Duodenal mucosa (tissue), 2 donors: ENCODE measurements at regions not wholly inside any gene's neighbourhood (a gene's known extent, or its start where the extent isn't known, plus 50 kb on each side); places are given as distances from the start of the nearest gene placed in this dataset.

Experiments used
- H3K27ac ChIP-seq: one replicate; pipeline ENCODE4 v1.7.0; 2013; ENCODE audit warnings: low read depth, low read length
- H3K27me3 ChIP-seq, 2 donors: one replicate each; pipeline ENCODE4 v1.7.0; 2013; ENCODE audit warnings: low read length in 2 of 2, control low read depth in 1 of 2; ENCODE audit not compliant: insufficient read depth in 2 of 2, control insufficient read depth in 1 of 2
- H3K36me3 ChIP-seq, 2 donors: one replicate each; pipeline ENCODE4 v1.7.0; 2013; ENCODE audit warnings: low read length in 2 of 2, control low read depth in 1 of 2; ENCODE audit not compliant: insufficient read depth in 2 of 2, control insufficient read depth in 1 of 2
- H3K4me1 ChIP-seq, 2 donors: one replicate each; pipeline ENCODE4 v1.7.0; 2013; ENCODE audit warnings: low read length in 2 of 2, control low read depth in 1 of 2; ENCODE audit not compliant: insufficient read depth in 2 of 2, control insufficient read depth in 1 of 2
- H3K4me3 ChIP-seq, 2 donors: one replicate each; pipeline ENCODE4 v1.7.0; 2013; ENCODE audit warnings: low read length in 2 of 2, low read depth in 1 of 2
- H3K9ac ChIP-seq, 2 donors: one replicate each; pipeline ENCODE4 v1.7.0; 2013; ENCODE audit warnings: low read length in 2 of 2, low read depth in 1 of 2
- H3K9me3 ChIP-seq, 2 donors: one replicate each; pipeline ENCODE4 v1.7.0; 2013; ENCODE audit warnings: low read length in 2 of 2, control low read depth in 1 of 2; ENCODE audit not compliant: control insufficient read depth in 1 of 2

- Histone ChIP-seq H3K9me3 (no peaks in the 10 kb centered on the region), H3K27me3 (no peaks in the 10 kb centered on the region), H3K36me3 (no peaks in the 10 kb centered on the region), H3K27ac (no peak overlapping the region), H3K9ac (no peak overlapping the region), H3K4me1 (no peaks in the 10 kb centered on the region), H3K4me3 (no peak overlapping the region)
Observed at GRCh38 chr10:10938676-10939075, 79.0 kb upstream of the CELF2 start.

DNA sequence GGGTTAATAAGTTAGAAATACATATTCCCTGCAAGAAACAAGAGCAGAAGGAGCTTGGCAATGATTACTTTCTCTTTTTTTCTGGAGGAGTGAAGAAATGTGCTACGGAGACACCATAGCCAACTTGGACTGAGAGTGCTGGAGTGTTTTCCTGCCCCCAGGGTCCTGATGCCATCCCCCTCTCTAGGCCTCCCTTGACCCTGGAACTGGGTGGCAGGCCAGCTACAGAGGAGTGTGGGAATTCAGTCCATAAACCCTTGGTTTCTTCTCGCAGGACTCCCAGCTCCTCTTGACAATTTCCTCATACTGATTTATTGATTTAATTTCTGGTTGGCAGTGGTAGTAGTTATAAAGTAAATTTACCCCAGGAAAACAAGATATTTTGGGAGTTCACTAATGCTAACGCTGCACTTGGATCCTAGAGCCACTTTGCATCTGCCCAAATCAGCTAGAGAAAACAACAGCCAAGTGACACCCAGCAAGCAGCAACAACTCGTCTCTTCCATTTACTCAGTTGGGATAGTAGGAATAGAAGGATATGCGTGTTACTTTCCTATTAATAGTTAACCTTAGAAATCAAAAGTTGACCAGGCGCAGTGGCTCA is 76.4 kb upstream of the CELF2 start:
- no peaks in the 10 kb centered on the region for H3K9me3 ChIP-seq
- H3K4me3 ChIP-seq: no peak overlapping the region
- H3K27me3 ChIP-seq: no peaks in the 10 kb centered on the region
- H3K9ac ChIP-seq: no peak overlapping the region
- no peaks in the 10 kb centered on the region for H3K4me1 ChIP-seq
- H3K27ac ChIP-seq: no peak overlapping the region
- no peaks in the 10 kb centered on the region for H3K36me3 ChIP-seq

DNA sequence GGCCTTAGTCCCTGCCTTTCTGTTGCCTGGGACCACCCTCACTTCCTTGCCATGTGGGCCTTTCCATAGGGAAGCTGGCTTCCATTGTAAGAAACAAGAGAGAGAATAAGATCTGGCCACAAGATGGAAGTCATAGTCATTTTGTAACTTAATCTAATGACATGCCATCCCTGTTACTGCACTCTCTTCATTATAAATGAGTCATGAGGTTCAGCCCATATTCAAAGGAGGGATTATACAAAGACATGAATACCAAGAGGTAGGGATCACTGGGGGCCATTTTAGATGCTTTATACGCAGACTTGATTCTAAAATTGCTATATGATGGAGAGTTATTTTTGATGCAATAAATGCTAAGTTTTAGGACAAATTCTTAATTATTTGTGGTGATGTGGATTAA is 75.2 kb upstream of the CELF2 start:
- Histone ChIP-seq H3K36me3 (no peaks in the 10 kb centered on the region), H3K27ac (no peak overlapping the region), H3K4me3 (no peak overlapping the region)

DNA sequence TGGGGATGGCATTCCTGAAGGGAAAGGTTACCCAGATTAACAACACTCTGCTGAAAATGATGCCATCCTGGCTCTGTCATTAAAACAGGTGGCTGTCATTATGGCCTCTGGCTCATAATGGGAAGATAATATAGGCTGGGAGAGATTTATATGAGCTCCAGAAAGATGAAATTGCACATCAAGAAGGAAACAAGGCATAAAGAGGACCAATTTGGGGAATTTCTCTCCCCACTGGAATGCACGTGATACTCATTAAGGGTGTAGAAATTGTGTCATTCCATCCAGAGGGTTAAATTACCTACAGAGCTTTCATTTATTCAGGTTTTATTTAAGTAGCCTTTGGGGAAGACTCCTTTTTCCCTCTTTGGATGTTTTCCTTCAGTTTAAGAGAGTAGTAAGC is 71.6 kb upstream of the CELF2 start:
- Histone ChIP-seq H3K4me1 (no peaks in the 10 kb centered on the region), H3K9ac (no peak overlapping the region), H3K9me3 (no peaks in the 10 kb centered on the region), H3K4me3 (no peak overlapping the region), H3K27me3 (no peaks in the 10 kb centered on the region), H3K27ac (no peak overlapping the region), H3K36me3 (no peaks in the 10 kb centered on the region)

More for the DNA sequence above, 75.2 kb upstream of the CELF2 start:
- H3K4me1 ChIP-seq: no peaks in the 10 kb centered on the region
- H3K9me3 ChIP-seq: no peaks in the 10 kb centered on the region
- no peak overlapping the region for H3K9ac ChIP-seq
- H3K27me3 ChIP-seq: no peaks in the 10 kb centered on the region

DNA sequence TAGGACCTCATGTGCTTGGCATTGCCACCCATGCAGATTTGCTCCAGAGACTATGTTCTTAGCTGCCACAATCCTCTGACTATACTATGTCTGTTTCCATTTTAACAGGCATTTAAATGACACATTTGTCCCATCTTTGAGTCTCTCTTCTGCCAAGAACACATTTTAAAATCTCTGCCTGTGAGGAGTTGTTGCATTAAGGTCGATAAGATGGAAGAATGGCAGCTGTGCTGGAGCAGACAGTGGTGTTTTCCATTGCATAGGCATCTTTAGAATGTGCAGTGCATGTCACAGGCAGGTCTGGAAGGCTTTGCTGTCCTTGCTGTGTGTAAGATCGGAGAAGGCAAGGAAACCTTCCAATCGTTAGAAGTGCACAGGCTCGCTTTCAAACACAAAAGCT is 70.9 kb upstream of the CELF2 start:
- no peak overlapping the region for H3K9ac ChIP-seq
- H3K27me3 ChIP-seq: no peaks in the 10 kb centered on the region
- no peaks in the 10 kb centered on the region for H3K4me1 ChIP-seq
- H3K9me3 ChIP-seq: no peaks in the 10 kb centered on the region
- H3K4me3 ChIP-seq: no peak overlapping the region
- no peak overlapping the region for H3K27ac ChIP-seq
- H3K36me3 ChIP-seq: no peaks in the 10 kb centered on the region

DNA sequence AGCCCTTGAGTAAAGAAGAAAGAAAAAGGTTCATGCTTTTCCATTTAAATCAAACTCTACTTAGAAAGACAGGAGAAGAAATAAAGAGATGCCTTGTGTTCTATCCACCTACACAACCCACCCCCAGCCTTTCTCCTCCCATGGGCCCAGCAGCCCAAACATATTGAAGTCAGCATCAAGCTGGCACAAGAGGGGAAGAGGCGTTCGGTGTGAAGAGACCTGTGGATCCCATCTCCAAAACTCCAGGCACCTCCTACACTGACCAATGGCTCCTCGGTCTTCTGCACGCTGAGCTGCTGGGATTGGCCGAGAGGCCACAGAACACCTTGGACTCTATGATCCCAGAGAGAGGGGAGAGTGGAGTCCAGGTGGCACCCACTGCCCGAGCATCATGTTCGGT is 66.0 kb upstream of the CELF2 start:
- no peaks in the 10 kb centered on the region for H3K27me3 ChIP-seq
- no peak overlapping the region for H3K9ac ChIP-seq

DNA sequence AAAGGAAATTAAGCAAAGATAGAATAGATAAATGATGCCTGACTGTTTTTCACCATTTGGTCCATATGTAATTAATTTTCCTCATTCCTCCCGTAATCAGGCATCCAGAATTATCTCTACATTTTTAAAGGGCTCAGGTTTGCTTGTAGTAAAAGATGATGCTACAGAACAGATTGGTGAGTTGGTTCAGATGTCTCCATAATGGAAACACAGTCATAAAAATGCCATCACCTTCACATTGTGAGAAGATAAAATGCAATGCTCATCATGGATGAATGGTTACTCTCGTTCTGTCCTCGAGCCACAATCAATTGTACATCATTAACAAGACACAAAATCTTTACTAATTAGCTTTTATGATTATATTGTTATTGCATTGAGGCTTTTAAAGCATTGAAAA is 64.9 kb upstream of the CELF2 start:
- no peak overlapping the region for H3K27ac ChIP-seq
- H3K4me1 ChIP-seq: no peaks in the 10 kb centered on the region
- no peaks in the 10 kb centered on the region for H3K36me3 ChIP-seq
- H3K4me3 ChIP-seq: no peak overlapping the region
- no peaks in the 10 kb centered on the region for H3K9me3 ChIP-seq
- H3K9ac ChIP-seq: no peak overlapping the region
- H3K27me3 ChIP-seq: no peaks in the 10 kb centered on the region

More for the DNA sequence above, 66.0 kb upstream of the CELF2 start:
- Histone ChIP-seq H3K4me1 (no peaks in the 10 kb centered on the region), H3K36me3 (no peaks in the 10 kb centered on the region), H3K4me3 (no peak overlapping the region), H3K9me3 (no peaks in the 10 kb centered on the region), H3K27ac (no peak overlapping the region)

DNA sequence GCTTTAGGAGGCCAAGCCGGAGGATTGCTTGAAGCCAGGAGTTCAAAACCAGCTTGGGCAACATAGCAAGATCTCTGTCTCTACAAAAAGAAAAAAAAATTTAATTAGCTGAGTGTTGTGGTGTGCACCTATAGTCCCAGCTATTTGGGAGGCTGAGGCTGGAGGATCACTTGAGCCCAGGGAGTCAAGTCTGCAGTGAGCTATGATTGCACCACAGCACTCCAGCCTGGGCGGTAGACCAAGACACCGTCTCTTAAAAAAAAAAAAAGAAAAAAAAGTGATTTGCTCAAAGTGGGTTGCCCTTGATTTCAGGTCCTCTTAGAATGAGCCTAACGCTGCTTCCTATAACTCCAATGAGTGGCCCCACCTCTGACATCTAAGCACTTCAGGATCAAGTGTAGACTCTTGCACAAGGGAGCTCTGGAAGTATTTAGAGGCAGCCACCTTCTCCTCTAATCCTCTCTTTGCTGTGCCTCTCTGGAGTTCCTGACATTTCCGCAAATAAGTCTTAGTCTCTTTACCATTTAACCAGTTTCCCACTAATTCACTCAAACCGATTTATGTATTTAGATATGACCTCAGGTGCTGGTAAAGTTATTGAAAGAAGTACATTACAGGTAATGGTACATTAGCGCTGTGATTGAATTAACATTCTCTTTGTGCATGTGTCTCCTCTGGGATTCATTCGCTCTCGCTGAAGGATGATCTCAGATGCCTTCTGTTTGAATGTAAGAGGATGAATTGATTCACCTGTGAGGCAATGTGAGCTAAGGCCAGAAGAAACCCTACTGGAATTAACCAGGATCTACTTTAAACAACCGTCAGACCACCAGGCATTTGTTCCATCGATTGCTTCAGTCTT is 60.8 kb upstream of the CELF2 start:
- no peaks in the 10 kb centered on the region for H3K4me1 ChIP-seq
- no peaks in the 10 kb centered on the region for H3K36me3 ChIP-seq
- no peak overlapping the region for H3K9ac ChIP-seq
- no peak overlapping the region for H3K27ac ChIP-seq
- H3K27me3 ChIP-seq: no peaks in the 10 kb centered on the region
- no peak overlapping the region for H3K4me3 ChIP-seq
- no peaks in the 10 kb centered on the region for H3K9me3 ChIP-seq

DNA sequence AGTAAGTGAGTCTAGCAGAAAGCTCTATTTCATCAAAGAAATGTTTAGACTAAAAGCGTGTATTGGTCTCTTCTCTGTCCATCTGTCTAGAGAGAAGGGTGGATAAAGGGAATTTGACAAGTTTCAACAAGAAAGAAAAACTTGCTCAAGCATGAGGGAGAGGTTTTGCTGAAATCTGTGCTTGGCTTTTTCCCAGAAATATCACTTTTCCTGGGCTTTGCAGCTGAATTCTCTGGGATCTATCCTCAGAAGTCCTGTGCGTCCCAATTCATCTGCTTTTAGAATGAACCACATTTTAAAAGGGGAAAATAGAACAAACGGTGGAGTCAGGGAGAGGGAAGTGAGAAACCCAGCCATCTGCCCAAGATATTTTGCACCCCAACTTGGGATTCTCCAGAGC is 59.6 kb upstream of the CELF2 start:
- Histone ChIP-seq H3K4me1 (no peaks in the 10 kb centered on the region), H3K4me3 (no peak overlapping the region), H3K9me3 (no peaks in the 10 kb centered on the region), H3K9ac (no peak overlapping the region), H3K27me3 (no peaks in the 10 kb centered on the region), H3K36me3 (no peaks in the 10 kb centered on the region), H3K27ac (no peak overlapping the region)

- no peaks in the 10 kb centered on the region for H3K9me3 ChIP-seq
- H3K27me3 ChIP-seq: no peaks in the 10 kb centered on the region
- no peaks in the 10 kb centered on the region for H3K4me1 ChIP-seq
- H3K9ac ChIP-seq: no peak overlapping the region
- H3K27ac ChIP-seq: no peak overlapping the region
- H3K4me3 ChIP-seq: no peak overlapping the region
- no peaks in the 10 kb centered on the region for H3K36me3 ChIP-seq
Observed at GRCh38 chr10:10959666-10960065, 58.0 kb upstream of the CELF2 start.
